Naive thymus-derived CD4-positive, alpha-beta T cell (primary cell): ENCODE measurements at regions not wholly inside any gene's neighbourhood (a gene's known extent, or its start where the extent isn't known, plus 50 kb on each side); places are given as distances from the start of the nearest gene placed in this dataset.

Experiments used
- ATAC-seq: fragments of 150-1000 bp; cut with Tn5 transposase; 2 replicates; pipeline ENCODE4 v1.10.0; 2021; ENCODE audit warnings: mild to moderate bottlenecking, moderate library complexity
- CTCF ChIA-PET: fragments of 350-600 bp; sonication (Branson Sonifier 250); formaldehyde crosslinking; loops from one replicate; lab custom pipeline; 2021; ENCODE audit warnings: antibody characterized with exemption; lab: Charles Lee
- POLR2A ChIA-PET: fragments of 350-600 bp; sonication (Branson Sonifier 250); formaldehyde crosslinking; loops from one replicate; lab custom pipeline; 2021; ENCODE audit warnings: antibody characterized with exemption, inconsistent platforms; lab: Charles Lee
- DNase-seq, 9 donors: peaks; one replicate each; pipeline versions ENCODE4 v3.0.0 to v3.0.0-alpha.2; 2020 to 2022; ENCODE audit warnings: mixed read lengths in 1 of 9
- H3K27ac ChIP-seq: one replicate; pipeline ENCODE4 v1.7.0; 2013; ENCODE audit warnings: mild to moderate bottlenecking, low read depth, low read length, moderate library complexity
- H3K27me3 ChIP-seq, 2 donors: one replicate each; pipeline ENCODE4 v1.7.0; 2013; ENCODE audit warnings: low read length in 2 of 2, mild to moderate bottlenecking in 2 of 2, moderate library complexity in 2 of 2; ENCODE audit not compliant: control insufficient read depth in 2 of 2, insufficient read depth in 2 of 2
- H3K36me3 ChIP-seq, 3 experiments: 1 replicate in 2 of 3; 2 replicates in 1 of 3; pipeline ENCODE4 v1.7.0; 2013; ENCODE audit warnings: low read length in 3 of 3, mild to moderate bottlenecking in 3 of 3, moderate library complexity in 1 of 3; ENCODE audit not compliant: insufficient read depth in 3 of 3, control insufficient read depth in 2 of 3
- H3K4me1 ChIP-seq, 2 donors: one replicate each; pipeline ENCODE4 v1.7.0; 2013; ENCODE audit warnings: low read length in 2 of 2, mild to moderate bottlenecking in 2 of 2, moderate library complexity in 1 of 2; ENCODE audit not compliant: control insufficient read depth in 2 of 2, insufficient read depth in 2 of 2
- H3K4me3 ChIP-seq: 2 replicates; pipeline ENCODE4 v1.7.0; 2013; ENCODE audit warnings: mild to moderate bottlenecking, low read length
- H3K9me3 ChIP-seq, 3 experiments: 1 replicate in 2 of 3; 2 replicates in 1 of 3; pipeline ENCODE4 v1.7.0; 2013; ENCODE audit warnings: low read length in 3 of 3; ENCODE audit not compliant: control insufficient read depth in 2 of 3
- H3K27ac Mint-ChIP-seq, 9 donors: one replicate each; pipeline ENCODE4 v1.8.0; 2020 to 2022; ENCODE audit warnings: mixed read lengths in 9 of 9, mild to moderate bottlenecking in 8 of 9, moderate library complexity in 5 of 9, inconsistent platforms in 2 of 9
- H3K27me3 Mint-ChIP-seq, 5 donors: one replicate each; pipeline ENCODE4 v1.8.0; 2021 to 2022; ENCODE audit warnings: mixed read lengths in 5 of 5, mild to moderate bottlenecking in 1 of 5
- H3K36me3 Mint-ChIP-seq, 5 donors: one replicate each; pipeline ENCODE4 v1.8.0; 2020 to 2022; ENCODE audit warnings: mixed read lengths in 5 of 5, mild to moderate bottlenecking in 3 of 5, inconsistent platforms in 1 of 5
- H3K4me1 Mint-ChIP-seq, 7 donors: one replicate each; pipeline ENCODE4 v1.8.0; 2020 to 2022; ENCODE audit warnings: mixed read lengths in 7 of 7, mild to moderate bottlenecking in 3 of 7, inconsistent platforms in 1 of 7
- H3K4me3 Mint-ChIP-seq, 10 donors: one replicate each; pipeline ENCODE4 v1.8.0; 2020 to 2022; ENCODE audit warnings: mild to moderate bottlenecking in 10 of 10, mixed read lengths in 10 of 10, moderate library complexity in 6 of 10, inconsistent platforms in 2 of 10
- H3K9me3 Mint-ChIP-seq, 11 donors: one replicate each; pipeline ENCODE4 v1.8.0; 2020 to 2022; ENCODE audit warnings: mixed read lengths in 11 of 11, mild to moderate bottlenecking in 4 of 11, inconsistent platforms in 1 of 11, moderate library complexity in 1 of 11
- intact Hi-C, 2 donors: fragments of 100-400 bp; cut with micrococcal nuclease; formaldehyde crosslinking; loops; one replicate each; pipeline ENCODE4 v1.15.1; 2023

GRCh38 chr7:91661727-91662126, 218.8 kb downstream of the MTERF1 start:
- DNase-seq (no peak), ATAC-seq (no peak)
- Histone ChIP-seq H3K27me3 (no peaks in the 10 kb centered on the region), H3K4me3 (no peak overlapping the region), H3K4me1 (no peaks in the 10 kb centered on the region), H3K36me3 (no peaks in the 10 kb centered on the region), H3K9me3 (no peaks in the 10 kb centered on the region), H3K27ac (no peak overlapping the region)
- CTCF ChIA-PET: no interaction called here
- intact Hi-C loops: loop anchor here in 1 of 2 donors (5.0 kb wide), 1 partner anchor 49 kb away; no protein-coding TSS in a partner anchor
- Mint-ChIP-seq H3K27ac (no peak overlapping the region), H3K4me3 (no peak overlapping the region), H3K4me1 (peaks cover 0 to 4% (median 0%) of the 10 kb centered on the region in 7 donors), H3K36me3 (no peaks in the 10 kb centered on the region), H3K27me3 (peaks cover 0 to 4% (median 0%) of the 10 kb centered on the region in 5 donors), H3K9me3 (peaks cover 0 to 13% (median 0%) of the 10 kb centered on the region in 11 donors)
- POLR2A ChIA-PET: no interaction called here

GRCh38 chr7:91668217-91668616, 212.3 kb downstream of the MTERF1 start:
- H3K36me3 Mint-ChIP-seq: no peaks in the 10 kb centered on the region
- CTCF ChIA-PET: no interaction called here
- peaks cover 0 to 13% (median 0%) of the 10 kb centered on the region in 11 donors for H3K9me3 Mint-ChIP-seq
- H3K4me3 Mint-ChIP-seq: no peak overlapping the region
- no peak overlapping the region for H3K4me3 ChIP-seq
- H3K4me1 Mint-ChIP-seq: no peaks in the 10 kb centered on the region
- POLR2A ChIA-PET: no interaction called here
- H3K9me3 ChIP-seq: no peaks in the 10 kb centered on the region
- no peaks in the 10 kb centered on the region for H3K27me3 ChIP-seq
- no peak for ATAC-seq
- H3K27me3 Mint-ChIP-seq: peaks cover 0 to 9% (median 0%) of the 10 kb centered on the region in 5 donors
- intact Hi-C loops: no loop called here
- H3K36me3 ChIP-seq: no peaks in the 10 kb centered on the region
- H3K27ac ChIP-seq: no peak overlapping the region
- no peak overlapping the region for H3K27ac Mint-ChIP-seq
- no peak for DNase-seq
- no peaks in the 10 kb centered on the region for H3K4me1 ChIP-seq

- no peaks in the 10 kb centered on the region for H3K4me1 Mint-ChIP-seq
- no peak overlapping the region for H3K4me3 Mint-ChIP-seq
- peaks cover 0 to 5% (median 0%) of the 10 kb centered on the region in 11 donors for H3K9me3 Mint-ChIP-seq
- H3K4me3 ChIP-seq: no peak overlapping the region
- H3K27ac Mint-ChIP-seq: no peak overlapping the region
- ChIA-PET POLR2A (no interaction called here), CTCF (no interaction called here)
- H3K36me3 ChIP-seq: no peaks in the 10 kb centered on the region
- no peaks in the 10 kb centered on the region for H3K36me3 Mint-ChIP-seq
- DNase-seq (no peak), ATAC-seq (no peak)
- peaks cover 0 to 9% (median 0%) of the 10 kb centered on the region in 5 donors for H3K27me3 Mint-ChIP-seq
- no peaks in the 10 kb centered on the region for H3K9me3 ChIP-seq
- no peaks in the 10 kb centered on the region for H3K4me1 ChIP-seq
- intact Hi-C loops: no loop called here
- no peaks in the 10 kb centered on the region for H3K27me3 ChIP-seq
- no peak overlapping the region for H3K27ac ChIP-seq
These were observed 209.3 kb downstream of the MTERF1 start for GRCh38 chr7:91671245-91671644.

DNA sequence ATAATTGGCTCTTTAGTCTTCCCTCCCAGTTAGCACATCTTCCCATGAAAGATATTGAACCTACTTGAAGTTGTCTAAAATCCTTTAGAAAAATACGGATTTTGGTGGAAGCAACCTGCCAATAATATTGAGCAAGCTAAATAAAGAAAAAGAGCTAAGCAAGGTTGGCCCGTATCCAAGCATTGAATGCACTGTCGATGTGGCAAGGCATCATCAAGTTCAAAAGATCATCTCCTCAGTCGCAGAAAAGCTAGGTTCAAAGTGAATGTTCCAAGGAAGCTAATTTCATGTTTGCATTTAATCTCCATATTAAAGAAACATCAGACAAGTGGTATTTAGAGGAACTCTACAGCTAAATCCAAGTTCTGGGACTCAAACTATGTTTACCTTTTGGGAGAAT, 206.0 kb downstream of the MTERF1 start:
- intact Hi-C loops: no loop called here
- Histone ChIP-seq H3K36me3 (no peaks in the 10 kb centered on the region), H3K9me3 (no peaks in the 10 kb centered on the region), H3K4me3 (no peak overlapping the region), H3K4me1 (no peaks in the 10 kb centered on the region), H3K27me3 (no peaks in the 10 kb centered on the region), H3K27ac (no peak overlapping the region)
- ChIA-PET CTCF (no interaction called here), POLR2A (no interaction called here)
- no peak overlapping the region for H3K4me3 Mint-ChIP-seq
- no peak for DNase-seq
- H3K4me1 Mint-ChIP-seq: no peaks in the 10 kb centered on the region
- peaks cover 0 to 2% (median 0%) of the 10 kb centered on the region in 5 donors for H3K36me3 Mint-ChIP-seq
- H3K9me3 Mint-ChIP-seq: peaks cover 0 to 9% (median 4%) of the 10 kb centered on the region in 11 donors
- no peaks in the 10 kb centered on the region for H3K27me3 Mint-ChIP-seq
- no peak overlapping the region for H3K27ac Mint-ChIP-seq
- no peak for ATAC-seq

DNA sequence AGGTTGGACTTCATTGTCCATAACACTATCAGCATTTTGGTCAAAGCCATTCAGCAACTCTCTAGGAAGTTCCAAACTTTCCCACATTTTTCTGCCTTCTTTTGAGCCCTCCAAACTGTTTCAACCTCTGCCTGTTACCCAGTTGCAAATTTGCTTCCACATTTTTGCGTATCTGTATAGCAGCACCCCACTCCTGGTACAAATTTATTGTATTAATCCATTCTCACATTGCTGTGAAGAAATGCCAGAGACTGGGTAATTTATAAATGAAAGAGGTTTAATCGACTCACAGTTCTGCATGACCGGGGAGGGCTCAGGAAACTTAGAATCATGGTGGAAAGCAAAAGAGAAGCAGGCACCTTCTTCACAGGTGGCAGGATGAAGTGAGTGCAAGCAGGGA, 198.8 kb downstream of the MTERF1 start:
- CTCF ChIA-PET: no interaction called here
- Histone ChIP-seq H3K4me3 (no peak overlapping the region), H3K9me3 (peaks cover 0 to 25% (median 0%) of the 10 kb centered on the region in 3 experiments), H3K27me3 (no peaks in the 10 kb centered on the region), H3K36me3 (no peaks in the 10 kb centered on the region), H3K4me1 (no peaks in the 10 kb centered on the region), H3K27ac (no peak overlapping the region)
- Mint-ChIP-seq H3K4me1 (no peaks in the 10 kb centered on the region), H3K27me3 (no peaks in the 10 kb centered on the region), H3K36me3 (peaks cover 0 to 11% (median 7%) of the 10 kb centered on the region in 5 donors), H3K4me3 (no peak overlapping the region), H3K9me3 (peaks cover 11 to 47% (median 21%) of the 10 kb centered on the region in 11 donors), H3K27ac (no peak overlapping the region)
- ATAC-seq (no peak), DNase-seq (no peak)
- intact Hi-C loops: no loop called here
- POLR2A ChIA-PET: no interaction called here

DNA sequence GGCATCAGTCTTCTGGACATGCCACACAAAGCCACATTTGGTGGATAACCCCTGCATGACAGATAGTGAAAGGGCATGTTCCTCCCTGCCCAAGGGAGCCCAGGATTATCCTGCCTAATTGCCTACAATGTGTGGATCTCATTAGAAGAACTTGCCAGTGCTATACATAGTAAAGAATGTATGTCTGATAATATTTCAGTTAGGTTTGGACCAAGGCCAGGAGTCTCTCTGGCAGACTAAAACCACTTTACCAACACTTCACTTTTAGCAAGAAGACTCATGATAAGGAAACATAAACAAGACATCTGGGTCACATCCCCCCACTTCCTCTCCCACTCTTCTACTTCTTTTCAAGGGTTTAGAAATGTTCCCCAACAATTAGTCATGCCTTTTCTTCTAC, 196.7 kb downstream of the MTERF1 start:
- DNase-seq (no peak), ATAC-seq (no peak)
- Histone ChIP-seq H3K27me3 (no peaks in the 10 kb centered on the region), H3K36me3 (no peaks in the 10 kb centered on the region), H3K9me3 (peaks cover 0 to 25% (median 0%) of the 10 kb centered on the region in 3 experiments), H3K27ac (no peak overlapping the region), H3K4me3 (no peak overlapping the region), H3K4me1 (no peaks in the 10 kb centered on the region)
- intact Hi-C loops: no loop called here
- Mint-ChIP-seq H3K36me3 (peaks cover 0 to 11% (median 8%) of the 10 kb centered on the region in 5 donors), H3K4me1 (no peaks in the 10 kb centered on the region), H3K27ac (no peak overlapping the region), H3K4me3 (no peak overlapping the region), H3K27me3 (peaks cover 0 to 3% (median 0%) of the 10 kb centered on the region in 5 donors), H3K9me3 (peaks cover 9 to 47% (median 24%) of the 10 kb centered on the region in 11 donors)
- ChIA-PET POLR2A (no interaction called here), CTCF (no interaction called here)

DNA sequence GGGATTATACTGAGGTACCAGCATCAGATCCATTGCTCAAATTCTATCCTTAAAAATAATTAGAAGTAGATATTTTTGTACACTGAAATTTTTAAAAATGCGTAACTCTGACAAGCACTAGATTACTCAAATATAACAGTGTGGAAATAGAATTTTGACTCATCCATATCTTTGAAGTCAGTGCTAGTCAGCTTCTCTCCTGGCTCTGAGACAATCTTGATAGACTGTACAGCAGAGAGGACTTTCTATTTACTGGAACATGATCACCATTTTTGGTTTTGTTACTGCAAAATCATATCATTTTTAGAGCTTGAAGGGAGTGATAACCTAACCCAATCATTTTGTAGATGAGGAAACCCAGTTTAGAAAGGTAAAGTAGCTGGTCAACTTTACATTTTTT, 195.0 kb downstream of the MTERF1 start:
- intact Hi-C loops: no loop called here
- H3K27me3 ChIP-seq: no peaks in the 10 kb centered on the region
- no peak overlapping the region for H3K27ac ChIP-seq
- CTCF ChIA-PET: interaction anchor here (0.7 kb wide), 1 partner anchor 57 kb away, joined by 3 read pairs; no protein-coding TSS in a partner anchor
- H3K36me3 Mint-ChIP-seq: peaks cover 0 to 11% (median 3%) of the 10 kb centered on the region in 5 donors
- H3K4me1 Mint-ChIP-seq: no peaks in the 10 kb centered on the region
- no peak for DNase-seq
- H3K27ac Mint-ChIP-seq: no peak overlapping the region
- no peaks in the 10 kb centered on the region for H3K4me1 ChIP-seq
- ATAC-seq: no peak
- no peaks in the 10 kb centered on the region for H3K36me3 ChIP-seq
- H3K4me3 Mint-ChIP-seq: no peak overlapping the region
- H3K4me3 ChIP-seq: no peak overlapping the region
- POLR2A ChIA-PET: interaction anchor here (0.6 kb wide), 1 partner anchor 872 kb away, joined by 3 read pairs; no protein-coding TSS in a partner anchor
- peaks cover 0 to 23% (median 0%) of the 10 kb centered on the region in 3 experiments for H3K9me3 ChIP-seq
- peaks cover 0 to 3% (median 0%) of the 10 kb centered on the region in 5 donors for H3K27me3 Mint-ChIP-seq
- H3K9me3 Mint-ChIP-seq: peaks cover 1 to 32% (median 14%) of the 10 kb centered on the region in 11 donors
